DMS153 treated with DMSO at 0.1 percent for 48 hours (cell line): ENCODE measurements at regions not wholly inside any gene's neighbourhood (a gene's known extent, or its start where the extent isn't known, plus 50 kb on each side); places are given as distances from the start of the nearest gene placed in this dataset.
"Not testable (repeated sequence)": the region's sequence is repeated elsewhere in the genome, so short reads cannot be mapped to it uniquely, and the experiment has no call there.

ENCODE experiments used
- DNase-seq: peaks from one replicate; lab custom pipeline; 2025; ENCODE audit not compliant: unreplicated experiment; lab: John Stamatoyannopoulos, UW

- DNase-seq = no peak
Observed at GRCh38 chrX:148265829-148266228, 234.6 kb upstream of the AFF2 start.

GRCh38 chrX:148268673-148269072 is 231.7 kb upstream of the AFF2 start:
- DNase-seq = no peak

- no peak for DNase-seq
Observed at GRCh38 chrX:148269513-148269912, 230.9 kb upstream of the AFF2 start.

GRCh38 chrX:148270499-148270898 is 229.9 kb upstream of the AFF2 start:
- DNase-seq = no peak

- DNase-seq = no peak
Observed at GRCh38 chrX:148271263-148271662, 229.2 kb upstream of the AFF2 start.

- DNase-seq = no peak
Observed at GRCh38 chrX:148281920-148282319, 218.5 kb upstream of the AFF2 start.

- DNase-seq = no peak
Observed at GRCh38 chrX:148282504-148282903, 217.9 kb upstream of the AFF2 start.

GRCh38 chrX:148284056-148284455 is 216.4 kb upstream of the AFF2 start:
- DNase-seq = no peak

- no peak for DNase-seq
Observed at GRCh38 chrX:148284821-148285220, 215.6 kb upstream of the AFF2 start.

GRCh38 chrX:148288451-148288850 is 212.0 kb upstream of the AFF2 start:
- no peak for DNase-seq

- DNase-seq = no peak
Observed at GRCh38 chrX:148290041-148290440, 210.4 kb upstream of the AFF2 start.

- DNase-seq = no peak
Observed at GRCh38 chrX:148290931-148291330, 209.5 kb upstream of the AFF2 start.

- no peak for DNase-seq
Observed at GRCh38 chrX:148298737-148299136, 201.7 kb upstream of the AFF2 start.

GRCh38 chrX:148305214-148305613 is 195.2 kb upstream of the AFF2 start:
- not testable (repeated sequence) for DNase-seq

- no peak for DNase-seq
Observed at GRCh38 chrX:148309413-148309812, 191.0 kb upstream of the AFF2 start.

- DNase-seq = no peak
Observed at GRCh38 chrX:148310426-148311165, 189.8 kb upstream of the AFF2 start.

- no peak for DNase-seq
Observed at GRCh38 chrX:148311544-148311943, 188.9 kb upstream of the AFF2 start.

GRCh38 chrX:148314876-148315275 is 185.5 kb upstream of the AFF2 start:
- DNase-seq = no peak

- no peak for DNase-seq
Observed at GRCh38 chrX:148316446-148316845, 184.0 kb upstream of the AFF2 start.

GRCh38 chrX:148322906-148323305 is 177.5 kb upstream of the AFF2 start:
- DNase-seq = no peak

- DNase-seq = no peak
Observed at GRCh38 chrX:148333989-148334388, 166.4 kb upstream of the AFF2 start.

- DNase-seq = no peak
Observed at GRCh38 chrX:148337873-148338272, 162.5 kb upstream of the AFF2 start.

- DNase-seq = no peak
Observed at GRCh38 chrX:148354916-148355315, 145.5 kb upstream of the AFF2 start.
